ENCODE measurements at regions not wholly inside any gene's neighbourhood (a gene's known extent, or its start where the extent isn't known, plus 50 kb on each side); places are given as distances from the start of the nearest gene placed in this dataset.

DNA sequence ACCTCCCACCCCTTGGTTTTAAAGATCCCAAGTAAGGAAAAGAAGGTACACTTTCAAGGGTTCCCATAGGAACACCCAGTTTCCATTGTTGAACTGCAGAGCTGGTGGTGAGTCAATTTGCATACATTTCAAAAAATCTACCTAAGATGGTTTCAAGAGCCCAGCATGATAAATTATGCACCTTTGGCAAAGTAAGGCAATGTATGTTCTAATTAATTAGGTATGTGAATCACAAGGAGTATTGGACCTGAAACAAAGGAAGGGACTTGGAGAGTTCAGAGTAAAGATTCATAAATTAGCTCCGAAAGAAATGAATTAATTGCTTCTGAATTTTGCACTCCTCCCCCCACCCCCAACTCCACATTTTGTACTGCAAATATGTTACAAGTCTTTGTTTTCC, 459.7 kb downstream of the LRATD1 start (continued):
- TF ChIP-seq, protein P1, sequence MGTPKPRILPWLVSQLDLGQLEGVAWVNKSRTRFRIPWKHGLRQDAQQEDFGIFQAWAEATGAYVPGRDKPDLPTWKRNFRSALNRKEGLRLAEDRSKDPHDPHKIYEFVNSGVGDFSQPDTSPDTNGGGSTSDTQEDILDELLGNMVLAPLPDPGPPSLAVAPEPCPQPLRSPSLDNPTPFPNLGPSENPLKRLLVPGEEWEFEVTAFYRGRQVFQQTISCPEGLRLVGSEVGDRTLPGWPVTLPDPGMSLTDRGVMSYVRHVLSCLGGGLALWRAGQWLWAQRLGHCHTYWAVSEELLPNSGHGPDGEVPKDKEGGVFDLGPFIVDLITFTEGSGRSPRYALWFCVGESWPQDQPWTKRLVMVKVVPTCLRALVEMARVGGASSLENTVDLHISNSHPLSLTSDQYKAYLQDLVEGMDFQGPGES (IDR thresholded peaks at IDR 0.05; ENCODE audit: low read depth, low read length), result no peak
- no peak for TF ChIP-seq YY1 (IDR thresholded peaks at IDR 0.05; ENCODE audit: low read depth)

DNA sequence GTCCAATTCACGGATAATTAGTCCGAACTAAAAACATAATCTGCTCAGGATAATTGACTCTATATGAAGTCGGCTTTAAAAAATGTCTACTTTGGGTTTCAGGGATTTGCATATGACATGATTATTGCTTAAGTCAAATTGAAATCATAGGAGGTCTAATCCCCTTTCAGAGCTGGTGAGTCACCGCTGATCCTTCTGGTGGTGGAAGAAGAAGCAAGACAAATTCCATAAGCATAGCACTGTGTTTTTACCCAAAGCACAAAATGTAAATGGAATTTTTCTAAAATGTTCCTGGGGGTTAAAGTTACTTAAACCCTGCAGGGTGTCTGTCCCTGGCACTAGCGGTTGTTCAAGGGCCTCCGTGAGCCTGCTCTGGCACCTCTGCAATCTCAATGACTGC, 460.2 kb downstream of the LRATD1 start:
- H3K36me3 ChIP-seq (replicated peaks in 1 of 2; ENCODE audit: control insufficient read depth in 1 of 2, insufficient read depth in 2 of 2, low read length in 1 of 2), result no peaks in the 10 kb centered on the region
- 35% methylated on average over 6 of the region's 6 CpGs for WGBS (ENCODE audit: low lambda C conversion rate)
- no peaks in the 10 kb centered on the region for H3K9me3 ChIP-seq
- H3K4me3 ChIP-seq (ENCODE audit: low read depth in 2 of 2, low read length in 1 of 2), result no peak overlapping the region
- H3F3A ChIP-seq (replicated peaks; ENCODE audit: insufficient read depth), result no peaks in the 10 kb centered on the region
- no peak for TF ChIP-seq MEF2A (IDR thresholded peaks at IDR 0.05; ENCODE audit: borderline replicate concordance, low read depth)
- TF ChIP-seq, protein P2, sequence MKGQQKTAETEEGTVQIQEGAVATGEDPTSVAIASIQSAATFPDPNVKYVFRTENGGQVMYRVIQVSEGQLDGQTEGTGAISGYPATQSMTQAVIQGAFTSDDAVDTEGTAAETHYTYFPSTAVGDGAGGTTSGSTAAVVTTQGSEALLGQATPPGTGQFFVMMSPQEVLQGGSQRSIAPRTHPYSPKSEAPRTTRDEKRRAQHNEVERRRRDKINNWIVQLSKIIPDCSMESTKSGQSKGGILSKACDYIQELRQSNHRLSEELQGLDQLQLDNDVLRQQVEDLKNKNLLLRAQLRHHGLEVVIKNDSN (IDR thresholded peaks at IDR 0.05; ENCODE audit: borderline replicate concordance, low read depth), result no peak
- TF ChIP-seq EZH2phosphoT487 (IDR thresholded peaks at IDR 0.05; ENCODE audit: borderline replicate concordance, low read depth), result no peak
- H3K4me1 ChIP-seq (ENCODE audit: control insufficient read depth in 1 of 2, insufficient read depth in 2 of 2, low read depth in 1 of 2, low read length in 1 of 2), result no peaks in the 10 kb centered on the region; a peak in 2 of 4 replicates
- POLR2A ChIA-PET, result no interaction called here
- no peak overlapping the region for H3K9ac ChIP-seq
- no peak overlapping the region for H3K27ac ChIP-seq (ENCODE audit: low read depth in 2 of 2, low read length in 1 of 2)
- H3K4me2 ChIP-seq, result no peak overlapping the region
- no peaks in the 10 kb centered on the region for H3K9me2 ChIP-seq
- no peaks in the 10 kb centered on the region for H3K27me3 ChIP-seq (ENCODE audit: insufficient read depth)
- CTCF ChIA-PET, result interaction anchor here (1.1 to 1.4 kb wide), 2 partner anchors 16 to 20 kb away, joined by 3 read pairs; no protein-coding TSS in a partner anchor
- H4K20me1 ChIP-seq (ENCODE audit: insufficient read depth), result no peaks in the 10 kb centered on the region
- DNase-seq, result no peak
- H3K79me2 ChIP-seq (ENCODE audit: insufficient read depth), result no peaks in the 10 kb centered on the region
- H2AFZ ChIP-seq (ENCODE audit: low read depth), result no peak overlapping the region

DNA sequence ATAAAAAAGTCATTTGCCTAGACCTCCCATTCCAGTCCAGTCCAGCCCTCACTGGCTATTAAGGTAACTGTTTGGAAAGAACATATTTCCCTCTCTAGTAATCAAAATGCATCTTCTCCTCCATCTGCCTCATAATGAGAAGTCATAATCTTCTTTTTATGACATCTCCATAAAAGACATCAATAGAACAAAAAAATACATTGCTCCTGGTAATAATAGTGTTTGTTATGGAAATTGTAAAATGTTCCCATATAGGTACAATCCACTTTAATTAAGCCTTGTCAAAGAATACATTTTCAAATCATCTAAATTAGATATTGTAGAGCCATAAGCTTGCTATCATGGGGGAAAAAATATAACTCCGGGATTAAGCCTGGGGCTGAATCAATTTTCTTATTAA, 461.6 kb downstream of the LRATD1 start:
- no peaks in the 10 kb centered on the region for H4K20me1 ChIP-seq (ENCODE audit: insufficient read depth)
- TF ChIP-seq EP300 (IDR thresholded peaks at IDR 0.05; ENCODE audit: borderline replicate concordance in 1 of 2, low read depth in 1 of 2, low read length in 1 of 2) (no peak), SMC3 (IDR thresholded peaks at IDR 0.05; ENCODE audit: low read depth, low read length) (no peak), TCF12 (IDR thresholded peaks at IDR 0.05) (no peak), FOXJ3 (CRISPR knock-in tag; IDR thresholded peaks at IDR 0.05) (no peak), TAF1 (IDR thresholded peaks at IDR 0.05; ENCODE audit: borderline replicate concordance, low read depth, low read length) (no peak), JUND (IDR thresholded peaks at IDR 0.05) (no peak), GABPA (IDR thresholded peaks at IDR 0.05; ENCODE audit: low read depth) (no peak), NRF1 (IDR thresholded peaks at IDR 0.05; ENCODE audit: low read depth, low read length) (no peak)
- TF ChIP-seq, protein P2 (IDR thresholded peaks at IDR 0.05; ENCODE audit: borderline replicate concordance, low read depth), result no peak
- H3K27me3 ChIP-seq (ENCODE audit: insufficient read depth), result no peaks in the 10 kb centered on the region
- no peak for DNase-seq
- no peaks in the 10 kb centered on the region for H3K36me3 ChIP-seq (replicated peaks in 1 of 2; ENCODE audit: control insufficient read depth in 1 of 2, insufficient read depth in 2 of 2, low read length in 1 of 2)
- no peak overlapping the region for H3K4me2 ChIP-seq
- H3K9me3 ChIP-seq, result no peaks in the 10 kb centered on the region
- ChIA-PET POLR2A (no interaction called here), CTCF (interaction anchor here (0.6 to 1.6 kb wide), 2 partner anchors 14 to 492 kb away, joined by 3 read pairs; no protein-coding TSS in a partner anchor)
- WGBS (ENCODE audit: low lambda C conversion rate), result 36% methylated on average over 1 of the region's 1 CpG
- H2AFZ ChIP-seq (ENCODE audit: low read depth), result no peak overlapping the region
- H3K9ac ChIP-seq, result no peak overlapping the region
- no peaks in the 10 kb centered on the region; a peak in 2 of 4 replicates for H3K4me1 ChIP-seq (ENCODE audit: control insufficient read depth in 1 of 2, insufficient read depth in 2 of 2, low read depth in 1 of 2, low read length in 1 of 2)
- H3K9me2 ChIP-seq, result no peaks in the 10 kb centered on the region
- H3K4me3 ChIP-seq (ENCODE audit: low read depth in 2 of 2, low read length in 1 of 2), result no peak overlapping the region
- no peaks in the 10 kb centered on the region for H3K79me2 ChIP-seq (ENCODE audit: insufficient read depth)
- no peak overlapping the region for H3K27ac ChIP-seq (ENCODE audit: low read depth in 2 of 2, low read length in 1 of 2)
- H3F3A ChIP-seq (replicated peaks; ENCODE audit: insufficient read depth), result no peaks in the 10 kb centered on the region

Data from SK-N-SH (cell line).